Osteocyte (in vitro differentiated cells): ENCODE measurements at regions not wholly inside any gene's neighbourhood (a gene's known extent, or its start where the extent isn't known, plus 50 kb on each side); places are given as distances from the start of the nearest gene placed in this dataset.

Experiments
- DNase-seq: peaks from one replicate; pipeline ENCODE4 v3.0.0; 2021; ENCODE audit warnings: mixed read lengths; ENCODE audit not compliant: unreplicated experiment; ENCODE audit errors: extremely low spot score
- H3K27ac Mint-ChIP-seq: one replicate; pipeline ENCODE4 v1.8.0; 2021; ENCODE audit warnings: mild to moderate bottlenecking, mixed read lengths; ENCODE audit not compliant: unreplicated experiment
- H3K27me3 Mint-ChIP-seq: one replicate; pipeline ENCODE4 v1.8.0; 2021; ENCODE audit warnings: mixed read lengths; ENCODE audit not compliant: unreplicated experiment
- H3K36me3 Mint-ChIP-seq: one replicate; pipeline ENCODE4 v1.8.0; 2021; ENCODE audit warnings: mixed read lengths; ENCODE audit not compliant: unreplicated experiment
- H3K4me1 Mint-ChIP-seq: one replicate; pipeline ENCODE4 v1.8.0; 2021; ENCODE audit warnings: mixed read lengths; ENCODE audit not compliant: unreplicated experiment
- H3K4me3 Mint-ChIP-seq: one replicate; pipeline ENCODE4 v1.8.0; 2021; ENCODE audit warnings: mild to moderate bottlenecking, moderate library complexity, mixed read lengths; ENCODE audit not compliant: unreplicated experiment
- H3K9me3 Mint-ChIP-seq: one replicate; pipeline ENCODE4 v1.8.0; 2021; ENCODE audit warnings: mixed read lengths; ENCODE audit not compliant: unreplicated experiment
- CTCF ChIP-seq: fragments of 200-600 bp; sonication (generic); IDR thresholded peaks from 2 replicates; pipeline ENCODE4 v1.5.0; 2021; ENCODE audit warnings: antibody characterized with exemption, mild to moderate bottlenecking, moderate library complexity

DNA sequence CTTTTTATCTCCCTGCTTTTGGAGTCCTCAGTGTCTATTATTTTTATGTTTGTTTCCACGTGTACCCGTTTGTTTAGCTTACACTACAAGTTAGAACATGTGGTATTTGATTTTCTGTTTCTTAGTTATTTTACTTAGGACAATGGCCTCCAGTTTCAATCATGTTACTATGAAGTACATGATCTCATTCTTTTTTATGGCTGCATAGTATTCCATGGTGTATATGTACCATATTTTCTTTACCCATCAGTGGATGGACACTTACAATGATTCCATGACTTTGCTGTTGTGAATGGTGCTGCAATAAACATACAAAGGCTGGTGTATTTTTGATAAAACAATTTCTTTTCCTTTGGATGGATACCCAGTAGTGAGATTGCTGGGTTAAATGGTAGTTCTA, 269.5 kb downstream of the HS3ST3A1 start:
- Mint-ChIP-seq H3K4me3 (no peak overlapping the region), H3K27ac (no peak overlapping the region), H3K27me3 (peaks cover 24% of the 10 kb centered on the region), H3K4me1 (peaks cover 4% of the 10 kb centered on the region), H3K36me3 (no peaks in the 10 kb centered on the region), H3K9me3 (peaks cover 5% of the 10 kb centered on the region)
- TF ChIP-seq CTCF: no peak
- DNase-seq: no peak

- H3K36me3 Mint-ChIP-seq: no peaks in the 10 kb centered on the region
- peaks cover 3% of the 10 kb centered on the region for H3K4me1 Mint-ChIP-seq
- peaks cover 25% of the 10 kb centered on the region for H3K27me3 Mint-ChIP-seq
- TF ChIP-seq CTCF: no peak
- no peak for DNase-seq
- H3K9me3 Mint-ChIP-seq: peaks cover 5% of the 10 kb centered on the region
- no peak overlapping the region for H3K4me3 Mint-ChIP-seq
- no peak overlapping the region for H3K27ac Mint-ChIP-seq
These were observed 272.3 kb downstream of the HS3ST3A1 start for GRCh38 chr17:13329421-13329820.

- no peaks in the 10 kb centered on the region for H3K36me3 Mint-ChIP-seq
- H3K27me3 Mint-ChIP-seq: peaks cover 22% of the 10 kb centered on the region
- no peak for DNase-seq
- H3K4me1 Mint-ChIP-seq: no peaks in the 10 kb centered on the region
- H3K27ac Mint-ChIP-seq: no peak overlapping the region
- no peak overlapping the region for H3K4me3 Mint-ChIP-seq
- peaks cover 7% of the 10 kb centered on the region for H3K9me3 Mint-ChIP-seq
- TF ChIP-seq CTCF: no peak
These were observed 277.7 kb downstream of the HS3ST3A1 start for GRCh38 chr17:13323990-13324389.

DNA sequence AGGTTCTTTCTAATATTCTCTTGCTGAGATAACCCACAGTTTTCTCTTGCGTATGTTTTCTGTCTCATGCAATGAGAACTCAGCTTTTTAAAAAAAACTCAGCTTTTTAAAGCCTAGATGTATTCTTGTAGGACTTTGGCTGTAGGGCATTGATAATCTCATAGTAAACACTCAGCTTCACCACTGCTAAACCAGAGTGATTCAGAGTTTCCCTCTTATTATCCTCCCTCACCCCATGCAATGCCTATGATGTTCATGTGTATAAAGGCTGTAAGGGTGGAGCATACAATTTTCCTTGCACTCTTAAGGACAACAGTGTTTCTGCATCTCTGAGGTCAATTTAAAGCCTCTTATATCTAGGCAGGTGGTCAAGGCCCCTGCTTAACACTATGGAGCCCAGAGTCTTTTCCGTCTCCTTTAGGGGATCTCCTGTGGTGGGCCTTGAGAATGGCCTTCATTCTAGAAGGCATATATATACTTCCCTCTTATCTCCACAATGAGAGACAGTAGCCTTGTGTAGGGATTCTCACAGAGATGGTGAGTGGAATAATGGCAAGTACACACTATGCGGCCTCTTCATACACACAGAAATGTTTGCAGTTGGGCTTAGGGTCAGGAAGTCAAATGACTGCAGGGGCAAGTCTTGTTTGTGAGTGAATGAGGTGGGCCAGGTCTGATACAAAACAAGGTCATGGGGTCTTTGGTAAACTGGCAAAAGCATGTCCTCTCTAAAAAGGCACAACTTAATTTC, 279.6 kb downstream of the HS3ST3A1 start:
- no peak for TF ChIP-seq CTCF
- H3K27ac Mint-ChIP-seq: no peak overlapping the region
- peaks cover 10% of the 10 kb centered on the region for H3K27me3 Mint-ChIP-seq
- H3K9me3 Mint-ChIP-seq: peaks cover 7% of the 10 kb centered on the region
- H3K4me3 Mint-ChIP-seq: no peak overlapping the region
- no peaks in the 10 kb centered on the region for H3K36me3 Mint-ChIP-seq
- DNase-seq: no peak
- no peaks in the 10 kb centered on the region for H3K4me1 Mint-ChIP-seq

GRCh38 chr17:13320046-13320785, 281.5 kb downstream of the HS3ST3A1 start:
- Mint-ChIP-seq H3K4me3 (no peak overlapping the region), H3K36me3 (no peaks in the 10 kb centered on the region), H3K27ac (no peak overlapping the region), H3K27me3 (peaks cover 5% of the 10 kb centered on the region), H3K4me1 (no peaks in the 10 kb centered on the region), H3K9me3 (peaks cover 7% of the 10 kb centered on the region)
- DNase-seq: no peak
- TF ChIP-seq CTCF: no peak
